MM.1S (cell line): ENCODE measurements at regions not wholly inside any gene's neighbourhood (a gene's known extent, or its start where the extent isn't known, plus 50 kb on each side); places are given as distances from the start of the nearest gene placed in this dataset.

Experiments
- DNase-seq: peaks from one replicate; pipeline ENCODE4 v3.0.0-alpha.2; 2015
- H2AFZ ChIP-seq: fragments of 300-600 bp; sonication (generic); 2 replicates; pipeline ENCODE4 v1.6.0; 2016; ENCODE audit warnings: antibody characterized with exemption, low read length
- H3F3A ChIP-seq: fragments of 300-600 bp; sonication (generic); 2 replicates; pipeline ENCODE4 v1.6.1; 2016; ENCODE audit warnings: mild to moderate bottlenecking, antibody characterized with exemption, low read length, moderate library complexity, mixed read lengths; ENCODE audit not compliant: insufficient read depth
- H3K27ac ChIP-seq: fragments of 300-600 bp; sonication (generic); 2 replicates; pipeline ENCODE4 v1.5.1; 2016; ENCODE audit warnings: mild to moderate bottlenecking, low read length
- H3K27me3 ChIP-seq: fragments of 300-600 bp; sonication (generic); replicated peaks from 2 replicates; pipeline ENCODE4 v1.6.0; 2016; ENCODE audit warnings: low read length; ENCODE audit not compliant: insufficient read depth
- H3K36me3 ChIP-seq: fragments of 300-600 bp; sonication (generic); replicated peaks from 2 replicates; pipeline ENCODE4 v1.6.1; 2016; ENCODE audit warnings: mild to moderate bottlenecking, low read length, mixed read lengths; ENCODE audit not compliant: insufficient read depth
- H3K4me1 ChIP-seq: fragments of 300-600 bp; sonication (generic); 2 replicates; pipeline ENCODE4 v1.6.1; 2016; ENCODE audit warnings: low read length, mixed read lengths
- H3K4me2 ChIP-seq: fragments of 300-600 bp; sonication (generic); 2 replicates; pipeline ENCODE4 v1.6.0; 2016; ENCODE audit warnings: low read depth, low read length
- H3K4me3 ChIP-seq: fragments of 300-600 bp; sonication (generic); 2 replicates; pipeline ENCODE4 v1.5.1; 2016; ENCODE audit warnings: low read length, mixed read lengths
- H3K79me2 ChIP-seq: fragments of 300-600 bp; sonication (generic); 2 replicates; pipeline ENCODE4 v1.6.1; 2016; ENCODE audit warnings: mixed run types, low read length, mixed read lengths
- H3K9ac ChIP-seq: fragments of 300-600 bp; sonication (generic); 2 replicates; pipeline ENCODE4 v1.6.1; 2016; ENCODE audit warnings: low read length, mixed read lengths
- H3K9me2 ChIP-seq: fragments of 300-600 bp; sonication (generic); replicated peaks from 2 replicates; pipeline ENCODE4 v1.6.1; 2016; ENCODE audit warnings: mild to moderate bottlenecking, low read length, mixed read lengths; ENCODE audit not compliant: insufficient read depth
- H3K9me3 ChIP-seq: fragments of 300-600 bp; sonication (generic); replicated peaks from 2 replicates; pipeline ENCODE4 v1.6.1; 2016; ENCODE audit warnings: mild to moderate bottlenecking, low read length, mixed read lengths; ENCODE audit not compliant: insufficient read depth
- H4K20me1 ChIP-seq: fragments of 300-600 bp; sonication (generic); 2 replicates; pipeline ENCODE4 v1.6.1; 2016; ENCODE audit warnings: mild to moderate bottlenecking, low read length, moderate library complexity, mixed read lengths; ENCODE audit not compliant: insufficient read depth
- EZH2 ChIP-seq: fragments of 300-600 bp; sonication (generic); optimal IDR thresholded peaks from 2 replicates; pipeline ENCODE3; 2017; ENCODE audit warnings: low read depth, mild to moderate bottlenecking, antibody characterized with exemption, low read length, mixed read lengths
- EZH2phosphoT487 ChIP-seq: fragments of 300-600 bp; sonication (generic); IDR thresholded peaks from 2 replicates; pipeline ENCODE4 v1.6.1; 2018; ENCODE audit warnings: antibody characterized with exemption, low read length
- TF ChIP-seq, protein P1 (sequence below): fragments of 300-600 bp; sonication (generic); IDR thresholded peaks from 2 replicates; pipeline ENCODE4 v1.5.1; 2016; ENCODE audit warnings: antibody characterized with exemption, low read length, mixed read lengths

DNA sequence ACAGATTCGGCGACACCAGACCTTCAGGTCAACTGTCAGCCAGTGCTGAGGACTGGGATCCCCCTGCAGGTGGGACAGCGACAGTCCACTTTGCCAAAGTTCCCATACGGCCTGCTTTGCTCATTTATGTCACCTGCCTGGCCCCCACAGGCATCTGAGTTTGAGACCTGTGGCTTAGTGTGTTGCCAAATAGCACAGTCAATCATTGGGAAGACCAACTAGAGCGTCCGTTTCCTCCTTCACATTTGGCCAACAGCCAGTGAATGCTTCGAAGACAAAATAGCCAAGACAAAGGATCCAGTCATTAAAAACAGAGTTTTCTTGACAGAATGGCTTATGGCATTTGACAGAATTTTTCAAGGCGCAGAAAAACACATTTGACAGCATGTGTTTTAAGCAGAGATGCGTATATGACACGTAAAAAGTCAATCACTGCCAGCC is 113.8 kb downstream of the ABCC12 start:
- H3K27ac ChIP-seq, result no peak overlapping the region
- no peaks in the 10 kb centered on the region for H4K20me1 ChIP-seq
- H2AFZ ChIP-seq, result no peak overlapping the region
- H3F3A ChIP-seq, result no peaks in the 10 kb centered on the region
- TF ChIP-seq EZH2phosphoT487 (no peak), EZH2 (no peak)
- TF ChIP-seq, protein P1, sequence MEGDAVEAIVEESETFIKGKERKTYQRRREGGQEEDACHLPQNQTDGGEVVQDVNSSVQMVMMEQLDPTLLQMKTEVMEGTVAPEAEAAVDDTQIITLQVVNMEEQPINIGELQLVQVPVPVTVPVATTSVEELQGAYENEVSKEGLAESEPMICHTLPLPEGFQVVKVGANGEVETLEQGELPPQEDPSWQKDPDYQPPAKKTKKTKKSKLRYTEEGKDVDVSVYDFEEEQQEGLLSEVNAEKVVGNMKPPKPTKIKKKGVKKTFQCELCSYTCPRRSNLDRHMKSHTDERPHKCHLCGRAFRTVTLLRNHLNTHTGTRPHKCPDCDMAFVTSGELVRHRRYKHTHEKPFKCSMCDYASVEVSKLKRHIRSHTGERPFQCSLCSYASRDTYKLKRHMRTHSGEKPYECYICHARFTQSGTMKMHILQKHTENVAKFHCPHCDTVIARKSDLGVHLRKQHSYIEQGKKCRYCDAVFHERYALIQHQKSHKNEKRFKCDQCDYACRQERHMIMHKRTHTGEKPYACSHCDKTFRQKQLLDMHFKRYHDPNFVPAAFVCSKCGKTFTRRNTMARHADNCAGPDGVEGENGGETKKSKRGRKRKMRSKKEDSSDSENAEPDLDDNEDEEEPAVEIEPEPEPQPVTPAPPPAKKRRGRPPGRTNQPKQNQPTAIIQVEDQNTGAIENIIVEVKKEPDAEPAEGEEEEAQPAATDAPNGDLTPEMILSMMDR, result no peak
- H3K79me2 ChIP-seq, result no peaks in the 10 kb centered on the region
- no peaks in the 10 kb centered on the region for H3K9me3 ChIP-seq
- no peak overlapping the region for H3K4me2 ChIP-seq
- H3K27me3 ChIP-seq, result no peaks in the 10 kb centered on the region
- H3K4me3 ChIP-seq, result no peak overlapping the region
- DNase-seq, result no peak
- H3K36me3 ChIP-seq, result no peaks in the 10 kb centered on the region
- no peaks in the 10 kb centered on the region for H3K4me1 ChIP-seq
- no peaks in the 10 kb centered on the region for H3K9me2 ChIP-seq
- no peak overlapping the region for H3K9ac ChIP-seq

DNA sequence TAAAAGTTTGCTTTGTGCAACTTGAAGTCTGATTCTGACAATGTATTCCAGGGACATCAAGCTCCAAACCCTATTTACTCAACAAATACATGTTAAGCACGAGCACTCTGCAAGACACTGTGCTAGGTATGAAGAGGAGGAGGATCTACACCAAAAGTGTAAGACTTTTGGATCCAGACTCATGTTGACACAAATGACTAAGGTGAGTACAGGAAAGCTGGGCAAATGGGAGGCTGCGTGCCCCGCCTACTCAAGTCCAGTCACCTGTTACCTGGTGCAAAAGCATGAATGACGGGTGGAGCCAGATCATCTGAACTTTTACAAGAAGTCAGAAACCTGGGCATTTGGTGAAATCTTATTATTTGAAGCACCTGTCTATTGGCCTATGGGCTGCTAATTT is 120.7 kb downstream of the ABCC12 start:
- H3K79me2 ChIP-seq, result no peaks in the 10 kb centered on the region
- no peak overlapping the region for H2AFZ ChIP-seq
- no peaks in the 10 kb centered on the region for H3K36me3 ChIP-seq
- H3K9ac ChIP-seq, result no peak overlapping the region
- H3K9me3 ChIP-seq, result no peaks in the 10 kb centered on the region
- H3K4me3 ChIP-seq, result no peak overlapping the region
- H3K4me1 ChIP-seq, result no peaks in the 10 kb centered on the region
- no peak overlapping the region for H3K27ac ChIP-seq
- DNase-seq, result no peak
- no peaks in the 10 kb centered on the region for H4K20me1 ChIP-seq
- TF ChIP-seq EZH2 (no peak), EZH2phosphoT487 (no peak)
- TF ChIP-seq, protein P1, result no peak
- no peaks in the 10 kb centered on the region for H3F3A ChIP-seq
- no peaks in the 10 kb centered on the region for H3K9me2 ChIP-seq
- no peak overlapping the region for H3K4me2 ChIP-seq
- no peaks in the 10 kb centered on the region for H3K27me3 ChIP-seq

DNA sequence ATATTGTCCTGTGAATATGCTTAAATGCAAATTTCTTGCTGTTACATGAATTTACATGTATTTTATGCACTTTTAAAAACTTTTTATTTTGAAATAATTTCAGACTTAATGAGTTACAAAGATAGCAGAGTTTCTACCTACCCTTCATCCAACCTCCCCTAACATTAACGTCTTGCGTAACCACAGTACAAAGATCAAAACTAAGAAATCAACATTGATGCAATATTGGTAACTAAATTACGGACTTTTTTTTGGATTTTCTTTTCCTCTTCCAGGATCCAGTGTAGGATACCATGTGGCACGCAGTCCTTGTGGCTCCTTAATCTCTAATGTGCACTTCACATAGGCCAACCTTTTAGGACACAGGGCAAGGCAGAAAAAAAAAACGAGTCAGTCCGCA is 124.9 kb downstream of the ABCC12 start:
- no peak overlapping the region for H2AFZ ChIP-seq
- H3F3A ChIP-seq, result no peaks in the 10 kb centered on the region
- no peaks in the 10 kb centered on the region for H3K4me1 ChIP-seq
- H3K4me2 ChIP-seq, result no peak overlapping the region
- TF ChIP-seq EZH2, result no peak
- TF ChIP-seq, protein P1, result no peak
- no peak for TF ChIP-seq EZH2phosphoT487
- H3K79me2 ChIP-seq, result no peaks in the 10 kb centered on the region
- DNase-seq, result no peak
- H3K4me3 ChIP-seq, result no peak overlapping the region
- H3K36me3 ChIP-seq, result no peaks in the 10 kb centered on the region
- H3K27ac ChIP-seq, result no peak overlapping the region
- H3K9me2 ChIP-seq, result no peaks in the 10 kb centered on the region
- no peaks in the 10 kb centered on the region for H3K9me3 ChIP-seq
- no peak overlapping the region for H3K9ac ChIP-seq
- H3K27me3 ChIP-seq, result no peaks in the 10 kb centered on the region
- no peaks in the 10 kb centered on the region for H4K20me1 ChIP-seq
